ENCODE measurements at regions not wholly inside any gene's neighbourhood (a gene's known extent, or its start where the extent isn't known, plus 50 kb on each side); places are given as distances from the start of the nearest gene placed in this dataset.
A peak's percentile ranks its signal among the peaks of the same experiment; 100 is the strongest.

- DNase-seq (no peak), ATAC-seq (ENCODE audit: low read depth) (no peak)
- H2BK120ac ChIP-seq (ENCODE audit: low read depth, low read length), result no peak overlapping the region
- H3K23ac ChIP-seq (ENCODE audit: low read depth, low read length), result no peak overlapping the region
- H2AK5ac ChIP-seq (ENCODE audit: low read depth, low read length), result no peak overlapping the region
- no peak overlapping the region for H3K56ac ChIP-seq (ENCODE audit: extremely low read depth, insufficient read depth, low read length)
- H3K9me1 ChIP-seq (ENCODE audit: insufficient read depth, low read length), result no peaks in the 10 kb centered on the region
- no TSS peak for BruUV-seq (replicated peaks)
- ChIA-PET POLR2A (ENCODE audit: unreplicated experiment) (no interaction called here), CTCF (no interaction called here)
- no peak overlapping the region for H2BK5ac ChIP-seq (ENCODE audit: low read depth, low read length, poor library complexity, severe bottlenecking)
- intact Hi-C loops (cut with micrococcal nuclease) (no loop called here), dilution Hi-C loops (cut with HindIII; ENCODE audit: low sequenced_read_pairs, unreplicated experiment) (no loop called here), in situ Hi-C loops (cut with MboI; ENCODE audit: low sequenced_read_pairs) (no loop called here)
- H3K4me2 ChIP-seq (ENCODE audit: low read depth, low read length), result no peak overlapping the region
- no peak for TF ChIP-seq POLR2A (IDR thresholded peaks at IDR 0.05; ENCODE audit: low read depth, low read length)
- TF ChIP-seq USF2 (IDR thresholded peaks at IDR 0.05; ENCODE audit: low read depth, low read length), result no peak
- TF ChIP-seq FOS (IDR thresholded peaks at IDR 0.05; ENCODE audit: low read depth, low read length), result no peak
- no peak for TF ChIP-seq ELK1 (IDR thresholded peaks at IDR 0.05; ENCODE audit: borderline replicate concordance, low read depth, low read length)
- TF ChIP-seq CEBPB (IDR thresholded peaks at IDR 0.05; ENCODE audit: low read depth, low read length), result no peak
- no peak for TF ChIP-seq MXI1 (IDR thresholded peaks at IDR 0.05; ENCODE audit: borderline replicate concordance, low read depth, low read length)
- TF ChIP-seq BHLHE40 (IDR thresholded peaks at IDR 0.05; ENCODE audit: low read depth, low read length), result no peak
- no peak for TF ChIP-seq RFX5 (IDR thresholded peaks at IDR 0.05; ENCODE audit: low read depth, low read length)
- TF ChIP-seq RCOR1 (IDR thresholded peaks at IDR 0.05; ENCODE audit: insufficient replicate concordance, low read length), result no peak
- TF ChIP-seq RAD21 (IDR thresholded peaks at IDR 0.05; ENCODE audit: low read length), result no peak
- TF ChIP-seq MAZ (IDR thresholded peaks at IDR 0.05; ENCODE audit: borderline replicate concordance, low read depth, low read length), result no peak
- TF ChIP-seq CTCF (conservative IDR thresholded peaks at IDR 0.05; ENCODE audit: low read depth, low read length), result no peak
- 0 out of 2 replicates have a peak overlapping the region, but pooled peaks have one; percentile 47 for H3K14ac ChIP-seq (replicated peaks; ENCODE audit: low read depth, low read length)
- H2BK15ac ChIP-seq (ENCODE audit: low read depth, low read length), result no peak overlapping the region
- 50% methylated on average over 2 of the region's 3 CpGs; no CpG with 5 or more reads in 1 of the 2 experiments for WGBS, 2 experiments (ENCODE audit: extremely low coverage in 2 of 2, insufficient read length in 1 of 2)
- H3K18ac ChIP-seq (ENCODE audit: low read depth, low read length), result no peak overlapping the region
- no peak overlapping the region for H3K4me3 ChIP-seq (ENCODE audit: insufficient read depth, low read depth, low read length)
- no peaks in the 10 kb centered on the region for H3K79me1 ChIP-seq (ENCODE audit: low read depth in 1 of 2, low read length in 2 of 2)
- no peak overlapping the region for H3K9ac ChIP-seq (ENCODE audit: low read depth, low read length)
- H3K36me3 ChIP-seq (ENCODE audit: control insufficient read depth, insufficient read depth, low read length), result no peaks in the 10 kb centered on the region
- no peaks in the 10 kb centered on the region for H4K20me1 ChIP-seq (ENCODE audit: insufficient read depth, low read length)
- H2AFZ ChIP-seq (replicated peaks; ENCODE audit: low read length, poor library complexity), result peak overlapping the region; percentile 60
- no peak overlapping the region for H4K5ac ChIP-seq (ENCODE audit: low read depth, low read length)
- no peaks in the 10 kb centered on the region for H3K27me3 ChIP-seq (ENCODE audit: control insufficient read depth, insufficient read depth, low read length)
- H2AK9ac ChIP-seq (replicated peaks; ENCODE audit: low read depth, low read length, poor library complexity), result no peak overlapping the region
- no peaks in the 10 kb centered on the region for H3K9me3 ChIP-seq (ENCODE audit: control insufficient read depth, insufficient read depth, low read length)
- no peak overlapping the region for H4K8ac ChIP-seq (ENCODE audit: low read depth in 2 of 2, low read length in 2 of 2)
- H3K27ac ChIP-seq (ENCODE audit: insufficient read depth, low read length), result no peak overlapping the region
- H3K4ac ChIP-seq (ENCODE audit: low read depth, low read length), result no peak overlapping the region
- H2BK20ac ChIP-seq (ENCODE audit: low read depth, low read length), result no peak overlapping the region
- no peaks in the 10 kb centered on the region for H3K4me1 ChIP-seq (ENCODE audit: control insufficient read depth, insufficient read depth, low read length)
- no peak overlapping the region for H4K91ac ChIP-seq (ENCODE audit: insufficient read depth, low read depth, low read length)
Observed at GRCh38 chr5:145124806-145125205, 710.3 kb downstream of the PRELID2 start.

Data from IMR-90 (cell line).